GM18870 (cell line): ENCODE measurements at regions not wholly inside any gene's neighbourhood (a gene's known extent, or its start where the extent isn't known, plus 50 kb on each side); places are given as distances from the start of the nearest gene placed in this dataset.
"Not testable (repeated sequence)": the region's sequence is repeated elsewhere in the genome, so short reads cannot be mapped to it uniquely, and the experiment has no call there.

ENCODE experiments used
- ATAC-seq: cut with Tn5 transposase; IDR thresholded peaks from one replicate; pipeline ENCODE4 v1.9.1; 2021; ENCODE audit warnings: moderate library complexity; ENCODE audit not compliant: unreplicated experiment

DNA sequence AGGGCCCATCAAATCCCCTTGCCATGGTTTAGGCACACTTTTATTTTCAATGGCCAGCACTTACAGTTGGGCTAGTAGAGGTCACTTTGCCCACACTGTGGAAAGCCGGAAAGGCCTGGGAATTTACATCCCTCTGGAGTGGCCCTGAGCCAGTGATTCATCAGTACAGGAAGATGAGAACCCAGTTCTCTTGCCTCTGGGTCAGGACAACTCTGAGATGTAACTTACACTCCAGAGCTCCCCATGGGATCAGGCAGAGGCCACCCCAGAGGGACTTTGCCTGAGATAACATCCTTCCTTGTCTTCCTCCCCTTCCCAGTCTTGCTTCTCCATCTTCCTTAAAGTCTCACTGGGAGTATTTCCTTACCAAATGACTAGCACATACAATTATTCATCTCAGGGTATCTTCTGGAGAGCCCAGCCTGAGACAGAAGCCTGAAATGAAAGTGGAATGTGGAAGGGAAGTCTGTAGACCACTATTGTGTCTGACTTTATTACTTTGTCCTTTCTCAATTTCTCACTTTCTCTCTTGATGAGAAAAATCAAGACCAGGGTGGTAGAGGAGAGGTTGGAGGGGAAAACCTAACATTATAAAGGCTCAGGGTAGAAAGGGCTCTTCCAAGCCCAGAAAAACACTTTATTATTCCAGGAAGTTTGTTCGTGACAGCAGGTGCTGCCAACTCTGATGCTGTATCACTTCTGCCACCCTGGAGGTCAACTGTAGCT, 220.8 kb downstream of the ZNF621 start:
- no peak for ATAC-seq

DNA sequence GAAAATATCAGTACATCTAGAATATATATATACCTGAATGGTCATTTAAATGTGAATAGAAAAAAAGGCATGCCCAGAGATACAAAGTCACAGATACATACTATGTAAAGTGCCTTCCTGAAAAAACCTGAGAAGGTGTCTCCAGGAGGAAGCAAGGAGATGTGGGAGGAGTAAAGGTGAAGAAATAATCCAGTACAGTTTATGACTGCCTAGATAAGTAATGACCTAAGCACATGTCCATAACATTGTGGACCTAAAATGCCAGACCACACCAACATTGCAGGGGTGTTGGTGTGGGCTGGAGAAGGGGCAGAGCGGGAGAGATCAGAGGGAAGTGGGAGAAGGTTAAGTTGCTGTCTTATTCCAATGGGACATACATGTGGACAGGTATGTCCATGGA, 226.9 kb downstream of the ZNF621 start:
- no peak for ATAC-seq

DNA sequence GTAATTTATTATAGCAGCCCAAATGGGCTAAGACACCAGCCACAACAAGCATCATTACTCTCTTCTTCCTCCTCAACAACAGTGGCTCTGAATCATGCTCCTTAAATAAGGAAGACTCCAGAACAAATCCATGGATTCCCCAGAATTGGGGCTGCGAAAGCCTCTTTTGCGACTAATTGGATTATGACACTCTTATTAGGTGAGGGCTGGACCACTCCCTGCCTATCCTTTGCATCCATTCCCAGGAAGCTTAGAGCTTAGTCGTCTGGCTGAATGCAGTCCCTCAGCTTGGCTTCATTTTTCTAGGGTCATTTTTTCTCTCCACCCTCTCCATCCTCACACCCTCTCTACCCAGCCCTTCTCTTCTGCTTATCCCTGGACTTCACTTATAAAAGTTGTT, 227.7 kb downstream of the ZNF621 start:
- ATAC-seq, result no peak

DNA sequence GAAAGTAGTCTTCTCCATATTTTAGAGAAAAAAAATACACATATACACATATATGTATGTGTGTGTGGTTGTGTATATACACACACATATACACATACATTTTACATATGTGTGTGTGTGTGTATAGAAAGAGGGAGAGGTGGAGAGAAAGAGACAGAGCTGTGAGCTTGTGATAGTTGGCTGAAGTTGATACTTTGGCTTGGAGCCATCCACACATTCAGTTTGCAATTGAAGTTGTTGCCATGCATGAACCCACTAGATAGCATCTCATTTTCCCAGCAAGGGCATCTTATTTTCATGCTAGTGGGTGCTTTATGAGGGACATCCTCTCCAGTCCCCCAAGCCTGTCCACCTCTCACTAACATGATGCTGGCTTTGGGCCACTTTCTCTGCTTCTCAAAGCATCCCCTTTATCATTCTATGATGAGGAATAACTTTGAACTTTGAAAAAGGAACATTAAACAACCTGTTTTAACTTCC, 228.6 kb downstream of the ZNF621 start:
- ATAC-seq, result no peak

DNA sequence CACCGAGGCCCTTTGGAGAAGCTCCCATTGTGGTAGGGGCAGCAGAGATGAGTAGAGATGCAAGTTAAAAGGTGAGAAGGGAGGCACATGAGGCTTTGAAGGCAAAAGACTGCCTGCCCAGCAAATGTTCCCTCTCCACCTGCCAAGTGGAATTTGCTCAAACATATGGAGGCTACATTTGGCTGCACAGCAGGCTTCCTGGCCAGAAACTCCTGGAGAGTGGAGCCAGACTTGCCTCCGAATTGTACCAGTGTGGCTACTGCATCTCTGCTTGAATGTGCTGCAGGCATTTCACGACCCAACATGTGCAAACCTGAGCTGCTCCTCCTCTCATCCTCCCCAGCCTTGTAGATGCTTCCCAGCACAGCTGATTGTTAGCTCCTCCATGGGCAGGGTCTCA, 229.2 kb downstream of the ZNF621 start:
- ATAC-seq, result no peak

DNA sequence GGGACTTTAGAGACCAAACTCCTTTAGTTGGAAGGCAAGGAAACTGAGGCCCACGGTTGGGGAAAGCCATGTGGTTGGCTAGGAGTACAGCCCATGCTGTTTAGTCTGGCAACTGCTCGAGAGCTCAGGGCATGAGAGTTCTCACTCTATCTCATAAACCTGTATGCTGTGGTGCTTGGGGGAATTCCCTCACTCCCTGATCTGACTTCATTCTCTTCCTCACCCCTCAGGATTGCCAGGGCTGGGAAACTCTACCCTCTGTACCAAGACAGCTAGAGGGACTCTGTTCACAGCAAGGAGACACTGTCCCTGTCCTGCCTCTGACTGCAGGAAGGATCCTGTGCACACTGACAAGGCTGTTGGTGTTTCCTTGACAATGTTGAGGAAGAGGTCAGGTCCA, 230.2 kb downstream of the ZNF621 start:
- ATAC-seq, result no peak

DNA sequence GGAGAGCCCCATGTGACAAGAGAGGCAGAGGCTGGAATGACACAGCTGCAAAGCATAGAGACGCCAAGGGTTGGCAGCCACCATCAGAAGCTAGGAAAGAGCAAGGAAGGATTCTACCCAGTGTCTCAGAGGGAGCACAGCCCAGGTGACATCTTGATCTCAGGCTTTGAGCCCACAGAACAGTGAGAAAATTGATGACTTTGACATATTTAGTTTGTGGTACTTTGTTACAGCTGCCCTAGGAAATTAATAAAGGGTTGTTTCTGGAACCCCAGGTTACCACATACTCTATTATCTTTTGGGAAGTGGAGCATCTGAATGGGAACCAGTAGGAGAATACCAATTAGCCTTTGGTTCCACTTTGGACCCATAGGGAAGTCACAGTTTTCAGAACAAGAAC, 231.7 kb downstream of the ZNF621 start:
- no peak for ATAC-seq

DNA sequence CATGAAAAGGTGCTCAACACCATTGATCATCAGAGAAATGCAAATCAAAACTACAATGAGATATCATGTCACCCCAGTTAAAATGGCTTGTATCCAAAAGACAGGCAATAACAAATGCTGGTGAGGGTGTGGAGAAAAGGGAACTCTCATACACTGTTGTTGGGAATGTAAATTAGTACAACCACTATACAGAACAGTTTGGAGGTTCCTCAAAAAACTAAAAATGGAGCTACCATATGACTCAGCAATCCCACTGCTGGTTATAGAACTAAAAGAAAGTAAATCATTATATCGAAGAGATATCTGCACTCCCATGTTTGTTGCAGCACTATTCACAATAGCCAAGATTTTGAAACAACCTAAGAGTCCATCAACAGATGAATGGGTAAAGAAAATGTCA, 238.0 kb downstream of the ZNF621 start:
- ATAC-seq, result not testable (repeated sequence)

DNA sequence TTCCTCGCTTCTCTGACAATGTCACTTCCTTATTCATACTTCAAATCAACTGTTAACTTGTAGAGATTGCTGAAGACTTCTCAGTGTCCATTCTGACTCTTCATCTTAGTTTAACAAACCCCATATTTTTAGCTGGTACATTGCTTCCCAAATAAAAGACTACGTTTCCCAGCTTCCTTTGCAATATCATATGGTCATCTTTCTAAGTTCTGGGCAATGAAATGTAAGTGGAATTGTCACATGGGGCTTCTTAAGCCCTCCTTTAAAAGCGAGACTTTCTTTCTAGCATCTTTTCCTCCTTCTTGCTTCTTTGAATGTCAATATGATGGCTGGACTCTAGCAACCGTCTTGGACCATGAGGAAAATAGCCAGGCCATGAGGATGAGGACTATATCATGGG, 239.0 kb downstream of the ZNF621 start:
- ATAC-seq, result no peak

DNA sequence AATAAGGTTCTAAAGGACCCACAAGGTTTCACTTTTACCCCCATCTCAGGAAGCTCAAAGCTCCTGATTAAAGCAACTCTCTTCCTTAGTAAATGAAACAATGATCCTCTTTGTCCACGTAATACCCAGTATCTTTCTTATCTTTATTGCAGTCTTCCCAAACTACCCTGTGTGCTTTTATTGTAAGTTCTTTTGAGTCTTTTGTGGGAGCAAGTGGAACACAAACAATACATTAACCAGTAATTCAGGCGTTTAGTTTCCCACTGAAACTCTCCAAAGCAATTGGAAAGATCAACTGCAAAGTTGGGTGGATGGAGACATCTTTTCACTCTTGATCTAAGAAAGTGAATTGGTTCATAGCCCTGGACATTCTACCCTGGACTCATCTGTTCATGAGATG, 240.0 kb downstream of the ZNF621 start:
- no peak for ATAC-seq

DNA sequence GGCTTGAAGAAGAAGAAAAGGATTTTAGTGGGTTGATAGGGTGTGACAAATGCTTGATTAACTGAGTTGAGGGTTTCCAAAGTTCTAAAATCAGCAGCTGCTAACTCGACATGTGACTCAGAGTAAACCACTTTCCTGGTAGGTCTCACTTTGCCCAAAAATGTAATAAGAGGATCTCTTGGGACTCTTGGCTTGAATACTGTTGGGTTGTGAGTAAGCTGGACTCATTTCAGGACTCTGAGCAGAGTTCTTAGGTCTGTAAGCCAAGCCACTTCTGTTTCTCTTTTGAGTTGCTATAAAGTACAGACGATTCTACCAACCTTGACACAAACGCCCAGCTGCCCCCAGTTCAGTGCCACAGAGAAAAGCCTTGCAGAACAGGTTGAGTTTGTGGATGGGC, 241.1 kb downstream of the ZNF621 start:
- ATAC-seq, result peak; percentile 80

DNA sequence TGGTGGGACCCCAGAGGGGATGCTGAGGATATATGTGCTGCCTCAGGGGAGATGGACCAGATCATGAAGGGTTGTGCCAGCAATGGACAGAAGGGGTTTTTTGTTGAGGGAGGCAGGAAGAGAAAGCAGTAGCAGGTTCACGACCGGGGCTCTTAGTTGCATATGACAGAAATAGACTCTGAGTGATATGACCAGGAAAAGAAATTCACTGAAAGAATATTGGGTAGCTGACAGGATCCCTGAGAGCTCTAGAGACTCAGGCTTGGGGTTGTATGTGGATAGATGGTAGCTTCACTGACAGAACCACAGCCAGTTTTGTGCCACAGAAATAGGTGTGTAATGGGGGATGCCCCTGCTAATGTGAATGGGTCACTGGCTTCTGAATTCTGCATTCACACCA, 241.6 kb downstream of the ZNF621 start:
- ATAC-seq, result no peak

DNA sequence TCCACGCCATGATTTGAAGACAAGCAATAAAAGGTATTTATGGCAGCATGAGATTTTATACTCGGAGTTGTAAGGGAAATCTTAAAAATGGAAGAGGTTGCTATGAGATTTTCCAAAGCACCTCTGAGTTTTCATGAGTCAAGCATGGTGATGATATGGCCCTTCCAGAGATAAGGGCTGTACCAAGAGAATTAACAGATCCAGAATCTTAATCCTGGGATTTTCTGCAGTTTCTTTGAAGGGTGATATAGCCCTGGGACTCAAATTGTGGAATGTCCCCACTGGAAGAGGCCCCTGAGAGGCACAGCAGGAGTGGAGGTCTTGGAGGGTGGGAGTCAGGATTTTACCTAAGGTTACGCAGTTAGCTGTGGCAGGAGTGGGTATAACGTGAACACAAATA, 243.3 kb downstream of the ZNF621 start:
- ATAC-seq, result no peak

DNA sequence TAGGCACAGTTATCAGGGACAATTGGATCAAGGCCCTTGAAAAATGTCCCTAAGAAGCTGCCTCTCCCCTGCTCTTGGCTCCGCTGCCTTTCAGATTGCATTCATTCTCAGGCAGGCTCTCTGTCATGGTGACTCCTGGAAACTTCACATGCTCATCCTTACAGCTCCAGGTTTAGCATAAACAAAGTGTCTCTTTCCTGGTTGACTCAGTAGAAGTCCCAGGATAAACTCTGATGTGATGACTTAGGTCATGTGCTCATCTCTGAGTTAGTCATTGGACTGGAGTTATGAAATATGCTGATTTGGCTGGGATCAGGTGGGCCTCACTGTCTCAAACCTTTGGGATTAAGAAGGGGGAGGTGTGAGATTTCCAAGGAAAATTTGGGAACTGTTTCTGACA, 243.8 kb downstream of the ZNF621 start:
- ATAC-seq, result no peak

DNA sequence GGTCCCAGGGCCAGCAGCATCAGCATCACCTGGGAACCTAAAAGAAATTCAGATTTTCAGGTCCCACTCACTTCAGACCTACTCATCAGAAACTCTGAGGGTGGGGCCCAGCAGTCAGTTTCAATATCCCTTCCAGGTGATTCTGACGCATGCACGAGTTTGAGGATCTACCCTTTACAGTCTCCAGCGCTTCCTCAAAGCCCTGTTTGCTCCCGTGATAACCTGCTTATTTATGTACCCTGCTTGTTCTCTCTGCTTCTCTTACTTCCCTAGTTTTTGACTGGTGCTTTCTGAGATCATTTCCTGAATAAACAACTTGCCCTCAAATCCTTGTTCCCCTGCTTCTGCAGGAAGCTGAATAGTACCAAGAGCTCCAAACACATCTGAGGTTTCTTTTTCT, 245.3 kb downstream of the ZNF621 start:
- ATAC-seq, result no peak

DNA sequence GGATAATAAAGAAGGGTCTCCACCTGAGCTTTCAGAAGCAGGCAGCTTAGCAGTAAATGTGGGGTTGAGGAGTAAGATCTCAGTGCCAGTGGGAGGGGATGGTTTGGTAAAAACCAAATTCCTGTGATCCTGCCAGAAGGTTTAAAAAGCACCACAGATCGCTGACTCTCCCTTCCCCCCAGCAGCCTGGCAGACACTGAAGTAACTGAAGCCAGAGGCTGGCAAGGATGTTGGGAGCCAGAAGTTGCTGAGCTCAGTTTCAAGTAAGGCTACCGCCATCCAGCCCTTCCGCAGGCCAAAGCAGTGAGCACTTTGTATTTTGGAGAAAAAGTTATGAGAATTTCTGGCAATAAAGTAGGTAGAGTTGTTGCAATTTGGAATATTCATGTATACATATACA, 246.4 kb downstream of the ZNF621 start:
- no peak for ATAC-seq

DNA sequence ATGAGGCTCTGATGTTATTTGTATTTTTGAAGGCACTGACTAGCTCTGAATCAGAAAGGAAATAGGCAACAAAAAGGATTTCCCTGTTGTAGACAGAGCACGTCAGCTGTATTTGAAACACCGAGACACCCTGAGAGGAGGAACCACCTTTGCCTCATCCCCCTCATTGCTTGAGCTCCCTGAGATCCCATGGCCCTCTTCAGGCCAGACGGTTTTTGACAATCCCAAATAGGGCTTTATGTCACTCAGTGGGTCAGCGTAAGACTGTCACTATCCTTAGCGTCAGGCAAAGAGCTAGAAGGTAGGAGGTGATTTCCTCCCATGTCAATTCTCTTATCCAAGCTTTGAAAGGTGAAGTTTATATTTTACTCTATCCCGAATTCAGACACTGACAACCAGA, 254.3 kb downstream of the ZNF621 start:
- no peak for ATAC-seq

DNA sequence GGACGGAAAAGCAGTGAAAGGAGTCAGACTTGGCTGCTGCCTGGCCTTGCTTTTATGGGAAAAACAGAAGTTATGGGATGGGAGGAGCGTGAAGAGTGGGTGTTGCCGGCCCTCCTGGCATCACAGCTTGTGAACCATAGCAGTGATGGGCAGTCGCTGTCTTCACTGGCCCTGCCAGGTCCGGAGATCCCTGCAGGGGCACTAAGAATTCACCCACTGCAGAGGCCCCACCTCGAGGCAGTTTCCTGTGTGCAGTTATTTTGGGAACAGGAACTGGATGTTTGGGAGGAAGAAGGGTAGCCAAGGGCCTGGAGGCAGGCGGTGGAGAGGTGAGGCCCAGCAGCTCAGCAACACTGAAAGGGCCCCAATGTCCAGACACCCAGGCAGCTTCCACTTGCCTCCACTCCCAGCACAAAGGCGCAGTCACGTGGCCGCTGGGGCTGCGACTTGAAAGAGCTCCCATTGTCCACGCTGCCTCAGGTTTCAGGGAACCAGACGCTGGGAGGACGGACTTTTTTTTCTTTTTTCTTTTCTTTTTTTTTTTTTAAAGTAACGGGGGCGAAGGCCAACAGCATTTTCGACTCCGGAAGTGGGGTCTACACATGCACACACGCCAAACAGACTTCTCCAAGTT, 255.6 kb downstream of the ZNF621 start:
- no peak for ATAC-seq

DNA sequence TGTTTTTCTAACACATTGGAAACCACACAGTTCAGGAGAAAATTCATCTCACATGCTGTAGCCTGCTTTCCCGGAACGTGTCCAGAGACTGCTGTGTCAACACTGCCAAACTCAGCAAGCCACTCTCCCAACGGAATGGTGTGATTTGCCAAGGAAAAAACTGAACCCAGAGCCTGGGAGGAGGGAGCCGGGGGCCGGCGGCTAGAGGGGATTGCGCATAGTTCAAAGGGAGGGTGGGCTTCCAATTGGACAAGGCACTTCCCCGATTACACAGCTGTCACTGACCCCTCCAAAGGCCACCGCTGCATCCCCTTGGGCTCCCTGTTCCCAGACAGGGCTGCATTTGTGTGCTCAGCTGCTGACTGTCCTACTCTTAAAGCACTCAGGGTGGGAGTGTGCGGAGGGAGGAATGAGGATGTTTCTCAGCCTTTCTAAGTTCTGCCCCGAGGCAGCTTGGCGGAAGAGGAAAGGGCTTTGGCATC, 256.2 kb downstream of the ZNF621 start:
- ATAC-seq, result no peak

DNA sequence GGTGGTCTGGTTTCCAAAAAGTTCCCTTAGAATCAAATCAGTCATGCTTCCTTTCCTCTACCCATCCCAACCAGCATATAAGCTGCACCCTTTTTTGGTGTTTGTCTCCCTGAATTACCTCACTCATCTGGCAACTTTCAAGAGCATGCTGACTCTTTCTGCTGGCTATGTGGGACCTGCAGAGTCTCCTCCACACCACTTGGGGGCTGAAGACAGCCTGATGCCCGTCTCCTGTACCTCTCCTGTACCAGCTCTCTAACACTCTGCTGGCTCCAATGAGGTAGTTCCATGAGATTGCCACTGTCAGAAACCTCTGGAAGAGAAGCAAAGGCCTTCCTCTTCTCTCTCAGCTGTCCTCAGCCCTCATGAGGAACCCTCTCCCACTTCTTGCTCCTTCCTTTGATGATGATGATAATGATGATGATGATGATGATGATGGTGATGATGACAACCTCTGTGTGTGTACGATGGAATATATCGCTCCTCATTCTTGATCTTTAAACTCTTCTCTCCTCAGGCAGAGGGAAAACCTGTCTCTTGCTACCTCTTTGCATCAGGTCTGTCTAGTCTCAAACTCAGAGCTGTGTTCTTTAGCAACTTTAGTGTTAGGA, 257.5 kb downstream of the ZNF621 start:
- no peak for ATAC-seq

DNA sequence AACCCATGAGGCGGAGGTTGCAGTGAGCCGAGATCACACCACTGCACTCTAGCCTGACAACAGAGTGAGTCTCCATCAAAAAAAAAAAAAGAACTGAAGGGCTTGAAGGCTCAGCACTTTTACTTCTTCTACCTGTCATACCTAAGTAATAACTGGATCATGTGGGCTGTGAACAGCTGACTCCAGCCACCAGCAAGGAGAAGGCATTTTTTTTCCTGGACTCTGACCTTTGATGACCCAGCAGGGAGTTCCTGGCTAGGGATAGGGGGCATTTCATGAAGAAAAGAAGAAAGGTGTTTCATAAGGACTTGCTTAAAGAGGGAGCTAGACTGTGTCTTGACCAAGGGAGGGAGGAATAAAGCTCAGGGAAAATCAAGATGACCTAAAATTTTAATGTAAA, 266.0 kb downstream of the ZNF621 start:
- ATAC-seq, result no peak

DNA sequence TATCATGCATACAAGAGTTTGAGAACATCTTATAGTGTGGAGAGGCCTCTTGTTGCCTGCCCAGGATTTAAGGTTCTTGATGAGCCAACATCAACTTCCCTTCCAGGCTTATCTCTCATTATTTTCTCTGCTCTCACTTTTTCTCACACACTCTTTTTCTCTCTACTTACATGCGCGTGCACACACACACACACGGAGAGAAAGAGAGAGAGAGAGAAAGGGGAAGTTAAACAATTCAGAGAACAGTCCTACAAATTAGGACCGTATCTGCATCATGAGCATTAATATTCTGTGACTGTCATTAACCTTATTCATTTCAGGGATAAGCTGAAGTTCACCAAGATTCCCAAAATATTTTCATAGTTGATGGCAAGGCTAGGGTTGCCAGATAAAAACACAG, 269.0 kb downstream of the ZNF621 start:
- no peak for ATAC-seq
